ENCODE measurements at regions not wholly inside any gene's neighbourhood (a gene's known extent, or its start where the extent isn't known, plus 50 kb on each side); places are given as distances from the start of the nearest gene placed in this dataset.

GRCh38 chr15:92565351-92566125 lies 90.0 kb downstream of the FAM174B start:
- no peak for DNase-seq (ENCODE audit: low spot score)
- Mint-ChIP-seq H3K9me3 (no peaks in the 10 kb centered on the region), H3K4me1 (ENCODE audit: low read depth) (peaks cover 2% of the 10 kb centered on the region), H3K4me3 (no peak overlapping the region), H3K36me3 (ENCODE audit: low read depth) (no peaks in the 10 kb centered on the region), H3K27me3 (ENCODE audit: low read depth) (peaks cover 16% of the 10 kb centered on the region), H3K27ac (no peak overlapping the region)

GRCh38 chr15:92561754-92562153 lies 93.8 kb downstream of the FAM174B start:
- no peak for DNase-seq (ENCODE audit: low spot score)
- Mint-ChIP-seq H3K9me3 (no peaks in the 10 kb centered on the region), H3K4me3 (no peak overlapping the region), H3K4me1 (ENCODE audit: low read depth) (peaks cover 2% of the 10 kb centered on the region), H3K27ac (no peak overlapping the region), H3K27me3 (ENCODE audit: low read depth) (peaks cover 27% of the 10 kb centered on the region), H3K36me3 (ENCODE audit: low read depth) (no peaks in the 10 kb centered on the region)

- no peak overlapping the region for H3K4me3 Mint-ChIP-seq
- DNase-seq (ENCODE audit: low spot score): no peak
- H3K27ac Mint-ChIP-seq: no peak overlapping the region
- H3K4me1 Mint-ChIP-seq (ENCODE audit: low read depth): no peaks in the 10 kb centered on the region
- no peaks in the 10 kb centered on the region for H3K36me3 Mint-ChIP-seq (ENCODE audit: low read depth)
- no peaks in the 10 kb centered on the region for H3K9me3 Mint-ChIP-seq
- H3K27me3 Mint-ChIP-seq (ENCODE audit: low read depth): peaks cover 36% of the 10 kb centered on the region
These were observed 102.3 kb downstream of the FAM174B start for GRCh38 chr15:92553317-92553716.

- Mint-ChIP-seq H3K36me3 (ENCODE audit: low read depth) (no peaks in the 10 kb centered on the region), H3K4me3 (no peak overlapping the region), H3K27me3 (ENCODE audit: low read depth) (peaks cover 9% of the 10 kb centered on the region), H3K4me1 (ENCODE audit: low read depth) (no peaks in the 10 kb centered on the region), H3K9me3 (no peaks in the 10 kb centered on the region), H3K27ac (no peak overlapping the region)
- no peak for DNase-seq (ENCODE audit: low spot score)
These were observed 109.6 kb downstream of the FAM174B start for GRCh38 chr15:92545996-92546395.

- Mint-ChIP-seq H3K4me3 (no peak overlapping the region), H3K36me3 (ENCODE audit: low read depth) (no peaks in the 10 kb centered on the region), H3K27me3 (ENCODE audit: low read depth) (no peaks in the 10 kb centered on the region), H3K4me1 (ENCODE audit: low read depth) (no peaks in the 10 kb centered on the region), H3K9me3 (no peaks in the 10 kb centered on the region), H3K27ac (no peak overlapping the region)
- DNase-seq (ENCODE audit: low spot score): no peak
These were observed 114.0 kb downstream of the FAM174B start for GRCh38 chr15:92541291-92542200.

DNA sequence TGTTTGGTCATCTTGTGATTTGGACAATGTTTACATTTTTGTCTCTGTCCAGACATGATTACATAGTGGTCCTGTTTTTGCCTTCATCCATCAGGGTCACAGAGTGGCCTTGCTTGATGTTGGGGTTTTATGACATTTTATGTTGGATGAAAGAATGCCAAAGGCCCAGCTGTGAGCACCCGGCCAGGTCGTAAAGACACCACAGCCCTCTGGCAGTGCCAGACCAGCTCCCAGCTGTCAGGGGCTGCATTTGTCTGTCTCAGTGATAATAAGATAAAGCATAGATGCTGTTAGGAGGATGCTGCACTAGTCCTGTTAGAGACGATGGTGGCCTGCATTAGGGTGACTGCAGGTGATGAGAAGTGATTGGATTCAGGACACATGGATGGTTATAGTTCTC lies 117.5 kb downstream of the FAM174B start:
- peaks cover 10% of the 10 kb centered on the region for H3K9me3 Mint-ChIP-seq
- no peaks in the 10 kb centered on the region for H3K27me3 Mint-ChIP-seq (ENCODE audit: low read depth)
- H3K27ac Mint-ChIP-seq: no peak overlapping the region
- H3K4me1 Mint-ChIP-seq (ENCODE audit: low read depth): no peaks in the 10 kb centered on the region
- no peaks in the 10 kb centered on the region for H3K36me3 Mint-ChIP-seq (ENCODE audit: low read depth)
- DNase-seq (ENCODE audit: low spot score): no peak
- H3K4me3 Mint-ChIP-seq: no peak overlapping the region

DNA sequence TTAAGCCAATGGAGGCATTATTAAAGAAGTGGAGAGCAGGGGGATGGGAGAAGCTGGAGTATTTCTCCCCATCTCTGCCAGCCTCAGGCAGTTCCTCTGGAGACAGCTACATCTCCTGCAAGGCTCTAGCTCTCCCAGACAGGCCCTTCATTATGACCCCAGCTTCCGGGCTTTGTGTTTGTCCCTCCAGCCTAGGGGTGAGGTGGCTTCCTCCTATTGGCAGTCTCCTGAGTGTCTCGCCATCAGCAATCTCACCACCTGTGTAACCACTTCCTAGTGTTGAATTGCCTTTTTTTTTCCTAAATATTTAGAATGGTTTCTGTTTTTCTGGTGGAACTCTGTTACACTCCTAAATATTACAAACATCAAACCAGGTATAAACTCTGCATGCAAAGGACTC lies 122.3 kb downstream of the FAM174B start:
- Mint-ChIP-seq H3K36me3 (ENCODE audit: low read depth) (no peaks in the 10 kb centered on the region), H3K9me3 (peaks cover 10% of the 10 kb centered on the region), H3K27ac (no peak overlapping the region), H3K4me1 (ENCODE audit: low read depth) (no peaks in the 10 kb centered on the region), H3K4me3 (no peak overlapping the region), H3K27me3 (ENCODE audit: low read depth) (no peaks in the 10 kb centered on the region)
- DNase-seq (ENCODE audit: low spot score): no peak

GRCh38 chr15:92531406-92531805 lies 124.2 kb downstream of the FAM174B start:
- H3K27me3 Mint-ChIP-seq (ENCODE audit: low read depth): no peaks in the 10 kb centered on the region
- no peak for DNase-seq (ENCODE audit: low spot score)

DNA sequence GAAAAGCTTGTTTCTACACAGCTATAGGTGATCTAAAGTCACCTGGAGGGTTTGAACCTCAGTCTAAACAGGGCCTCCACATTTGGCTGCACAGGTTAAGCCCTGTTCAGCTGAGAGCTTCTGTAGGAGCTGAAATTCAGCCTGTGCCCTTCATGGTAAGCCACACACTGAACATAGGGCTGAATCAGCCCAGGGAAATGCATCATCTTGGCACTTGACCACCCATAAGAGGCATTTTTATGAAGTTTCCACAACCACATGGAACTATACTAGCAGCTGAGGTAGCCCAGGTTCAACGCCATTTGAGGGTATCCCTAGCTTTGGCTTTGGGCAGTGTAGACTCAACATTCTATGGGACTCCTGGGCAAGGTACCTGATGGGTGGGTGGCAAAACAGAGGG lies 126.8 kb downstream of the FAM174B start:
- H3K9me3 Mint-ChIP-seq: no peaks in the 10 kb centered on the region
- no peak overlapping the region for H3K4me3 Mint-ChIP-seq
- no peaks in the 10 kb centered on the region for H3K4me1 Mint-ChIP-seq (ENCODE audit: low read depth)
- no peaks in the 10 kb centered on the region for H3K36me3 Mint-ChIP-seq (ENCODE audit: low read depth)
- no peaks in the 10 kb centered on the region for H3K27me3 Mint-ChIP-seq (ENCODE audit: low read depth)
- H3K27ac Mint-ChIP-seq: no peak overlapping the region
- DNase-seq (ENCODE audit: low spot score): no peak

More at GRCh38 chr15:92531406-92531805, 124.2 kb downstream of the FAM174B start:
- H3K4me1 Mint-ChIP-seq (ENCODE audit: low read depth): no peaks in the 10 kb centered on the region
- H3K36me3 Mint-ChIP-seq (ENCODE audit: low read depth): no peaks in the 10 kb centered on the region
- H3K27ac Mint-ChIP-seq: no peak overlapping the region
- peaks cover 10% of the 10 kb centered on the region for H3K9me3 Mint-ChIP-seq
- H3K4me3 Mint-ChIP-seq: no peak overlapping the region

- no peaks in the 10 kb centered on the region for H3K9me3 Mint-ChIP-seq
- no peak overlapping the region for H3K27ac Mint-ChIP-seq
- H3K4me3 Mint-ChIP-seq: no peak overlapping the region
- no peaks in the 10 kb centered on the region for H3K36me3 Mint-ChIP-seq (ENCODE audit: low read depth)
- no peaks in the 10 kb centered on the region for H3K4me1 Mint-ChIP-seq (ENCODE audit: low read depth)
- no peak for DNase-seq (ENCODE audit: low spot score)
- no peaks in the 10 kb centered on the region for H3K27me3 Mint-ChIP-seq (ENCODE audit: low read depth)
These were observed 128.4 kb downstream of the FAM174B start for GRCh38 chr15:92527197-92527596.

DNA sequence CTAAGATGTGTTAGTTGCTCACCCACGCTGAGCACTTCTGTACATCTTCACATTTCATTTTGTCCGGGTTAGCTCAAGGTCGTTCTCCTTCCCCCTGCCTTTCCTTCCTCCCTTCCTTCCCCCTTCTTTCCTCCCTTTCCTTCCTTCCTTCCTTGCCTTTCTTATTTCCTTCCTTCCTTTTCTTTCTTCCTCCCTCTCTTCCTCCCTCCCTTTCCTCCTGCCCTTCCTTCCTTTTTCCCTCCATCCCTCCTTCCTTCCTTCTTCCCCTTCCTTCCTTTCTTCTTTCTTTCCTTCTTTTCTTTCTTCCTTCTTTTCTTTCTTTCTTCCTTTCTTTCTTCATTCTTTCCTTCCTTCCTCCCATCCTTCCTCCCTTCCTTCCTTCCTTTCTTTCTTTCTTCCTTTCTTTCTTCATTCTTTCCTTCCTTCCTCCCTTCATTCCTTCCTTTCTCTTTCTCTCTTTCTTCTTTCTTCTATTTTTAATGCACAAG lies 129.8 kb downstream of the FAM174B start:
- Mint-ChIP-seq H3K4me3 (no peak overlapping the region), H3K27ac (no peak overlapping the region), H3K4me1 (ENCODE audit: low read depth) (peaks cover 3% of the 10 kb centered on the region), H3K9me3 (no peaks in the 10 kb centered on the region), H3K36me3 (ENCODE audit: low read depth) (no peaks in the 10 kb centered on the region), H3K27me3 (ENCODE audit: low read depth) (no peaks in the 10 kb centered on the region)
- no peak for DNase-seq (ENCODE audit: low spot score)

- peaks cover 3% of the 10 kb centered on the region for H3K4me1 Mint-ChIP-seq (ENCODE audit: low read depth)
- no peak overlapping the region for H3K4me3 Mint-ChIP-seq
- no peak for DNase-seq (ENCODE audit: low spot score)
- H3K36me3 Mint-ChIP-seq (ENCODE audit: low read depth): no peaks in the 10 kb centered on the region
- no peaks in the 10 kb centered on the region for H3K27me3 Mint-ChIP-seq (ENCODE audit: low read depth)
- no peaks in the 10 kb centered on the region for H3K9me3 Mint-ChIP-seq
- H3K27ac Mint-ChIP-seq: no peak overlapping the region
These were observed 130.6 kb downstream of the FAM174B start for GRCh38 chr15:92524874-92525565.

- DNase-seq (ENCODE audit: low spot score): no peak
- H3K9me3 Mint-ChIP-seq: no peaks in the 10 kb centered on the region
- H3K4me3 Mint-ChIP-seq: no peak overlapping the region
- H3K36me3 Mint-ChIP-seq (ENCODE audit: low read depth): no peaks in the 10 kb centered on the region
- H3K4me1 Mint-ChIP-seq (ENCODE audit: low read depth): peaks cover 3% of the 10 kb centered on the region
- H3K27me3 Mint-ChIP-seq (ENCODE audit: low read depth): no peaks in the 10 kb centered on the region
- no peak overlapping the region for H3K27ac Mint-ChIP-seq
These were observed 130.5 kb downstream of the ST8SIA2 start for GRCh38 chr15:92524161-92524560.

- Mint-ChIP-seq H3K4me3 (no peak overlapping the region), H3K36me3 (ENCODE audit: low read depth) (no peaks in the 10 kb centered on the region), H3K27ac (no peak overlapping the region), H3K9me3 (no peaks in the 10 kb centered on the region), H3K27me3 (ENCODE audit: low read depth) (no peaks in the 10 kb centered on the region), H3K4me1 (ENCODE audit: low read depth) (peaks cover 3% of the 10 kb centered on the region)
- no peak for DNase-seq (ENCODE audit: low spot score)
These were observed 129.5 kb downstream of the ST8SIA2 start for GRCh38 chr15:92523176-92523575.

Data from T-helper 2 cell treated with Interferon-gamma antibody and Interleukin-4, amounts not matched to agents 5 μg/mL and 100 μg/mL, for 36 hours (primary cell).